ENCODE measurements at regions not wholly inside any gene's neighbourhood (a gene's known extent, or its start where the extent isn't known, plus 50 kb on each side); places are given as distances from the start of the nearest gene placed in this dataset.
"Not testable (repeated sequence)": the region's sequence is repeated elsewhere in the genome, so short reads cannot be mapped to it uniquely, and the experiment has no call there.

- H3K27ac Mint-ChIP-seq; H3K27me3 Mint-ChIP-seq; H3K4me3 Mint-ChIP-seq; H3K9me3 Mint-ChIP-seq; H3K36me3 Mint-ChIP-seq; DNase-seq (ENCODE audit: extremely low spot score, unreplicated experiment); H3K4me1 Mint-ChIP-seq (ENCODE audit: unreplicated experiment): not testable (repeated sequence)
Observed at GRCh38 chr7:55743454-55743717, 119.2 kb downstream of the SEPTIN14 start.

GRCh38 chr7:55742651-55743453 is 119.7 kb downstream of the SEPTIN14 start:
- H3K4me1 Mint-ChIP-seq (ENCODE audit: unreplicated experiment); H3K27ac Mint-ChIP-seq; H3K9me3 Mint-ChIP-seq; H3K27me3 Mint-ChIP-seq; DNase-seq (ENCODE audit: extremely low spot score, unreplicated experiment); H3K36me3 Mint-ChIP-seq; H3K4me3 Mint-ChIP-seq: not testable (repeated sequence)

GRCh38 chr7:55741721-55742631 is 120.6 kb downstream of the SEPTIN14 start:
- not testable (repeated sequence) for H3K27ac Mint-ChIP-seq; H3K9me3 Mint-ChIP-seq; H3K36me3 Mint-ChIP-seq; DNase-seq (ENCODE audit: extremely low spot score, unreplicated experiment); H3K27me3 Mint-ChIP-seq; H3K4me3 Mint-ChIP-seq; H3K4me1 Mint-ChIP-seq (ENCODE audit: unreplicated experiment)

GRCh38 chr7:55740633-55741250 is 121.8 kb downstream of the SEPTIN14 start:
- H3K9me3 Mint-ChIP-seq; H3K27ac Mint-ChIP-seq; H3K4me3 Mint-ChIP-seq; H3K4me1 Mint-ChIP-seq (ENCODE audit: unreplicated experiment); H3K36me3 Mint-ChIP-seq; DNase-seq (ENCODE audit: extremely low spot score, unreplicated experiment); H3K27me3 Mint-ChIP-seq: not testable (repeated sequence)

GRCh38 chr7:55740053-55740452 is 122.5 kb downstream of the SEPTIN14 start:
- H3K9me3 Mint-ChIP-seq; H3K4me3 Mint-ChIP-seq; DNase-seq (ENCODE audit: extremely low spot score, unreplicated experiment); H3K4me1 Mint-ChIP-seq (ENCODE audit: unreplicated experiment); H3K36me3 Mint-ChIP-seq; H3K27me3 Mint-ChIP-seq; H3K27ac Mint-ChIP-seq: not testable (repeated sequence)

- not testable (repeated sequence) for H3K27ac Mint-ChIP-seq; H3K27me3 Mint-ChIP-seq; H3K36me3 Mint-ChIP-seq; DNase-seq (ENCODE audit: extremely low spot score, unreplicated experiment); H3K4me3 Mint-ChIP-seq; H3K4me1 Mint-ChIP-seq (ENCODE audit: unreplicated experiment); H3K9me3 Mint-ChIP-seq
Observed at GRCh38 chr7:55736641-55737221, 125.8 kb downstream of the SEPTIN14 start.

- Mint-ChIP-seq H3K4me3 (no peak overlapping the region), H3K27me3 (no peaks in the 10 kb centered on the region), H3K27ac (no peak overlapping the region), H3K9me3 (no peaks in the 10 kb centered on the region), H3K36me3 (no peaks in the 10 kb centered on the region), H3K4me1 (ENCODE audit: unreplicated experiment) (no peaks in the 10 kb centered on the region)
- no peak for DNase-seq (ENCODE audit: extremely low spot score, unreplicated experiment)
- TF ChIP-seq CTCF (conservative IDR thresholded peaks at IDR 0.05) = no peak
Observed at GRCh38 chr7:55733241-55734140, 129.1 kb downstream of the SEPTIN14 start.

GRCh38 chr7:55731931-55732330 is 130.6 kb downstream of the SEPTIN14 start:
- no peak overlapping the region for H3K27ac Mint-ChIP-seq
- no peaks in the 10 kb centered on the region for H3K4me1 Mint-ChIP-seq (ENCODE audit: unreplicated experiment)
- H3K27me3 Mint-ChIP-seq = no peaks in the 10 kb centered on the region
- no peak overlapping the region for H3K4me3 Mint-ChIP-seq
- H3K9me3 Mint-ChIP-seq = no peaks in the 10 kb centered on the region
- H3K36me3 Mint-ChIP-seq = no peaks in the 10 kb centered on the region
- no peak for DNase-seq (ENCODE audit: extremely low spot score, unreplicated experiment)
- no peak for TF ChIP-seq CTCF (conservative IDR thresholded peaks at IDR 0.05)
